IMR-90 (cell line): ENCODE measurements at regions not wholly inside any gene's neighbourhood (a gene's known extent, or its start where the extent isn't known, plus 50 kb on each side); places are given as distances from the start of the nearest gene placed in this dataset.

Source experiments
- ATAC-seq: fragments of 200-7000 bp; cut with Tn5 transposase; 2 replicates; pipeline ENCODE4 v1.9.1; 2020; ENCODE audit warnings: low read depth, mild to moderate bottlenecking, moderate library complexity
- BruUV-seq: library from RNA; stranded (reverse); fragments of 400-500 nt; replicated peaks from 2 replicates; lab custom pipeline; 2021; lab: Mats Ljungman, UMichigan
- CTCF ChIA-PET: fragments of 300-600 bp; formaldehyde crosslinking; extraction: SDS; loops from one replicate; lab custom pipeline; 2021; ENCODE audit warnings: antibody characterized with exemption; lab: Yijun Ruan, JAX
- POLR2A ChIA-PET: fragments of 300-600 bp; sonication (Branson Sonifier 250); formaldehyde crosslinking; loops from one replicate; lab custom pipeline; 2022; ENCODE audit warnings: antibody characterized with exemption; ENCODE audit not compliant: unreplicated experiment; lab: Charles Lee
- DNase-seq: peaks from one replicate; pipeline ENCODE4 v3.0.0; 2013
- H2AFZ ChIP-seq: replicated peaks from 2 replicates; pipeline ENCODE3; 2013; ENCODE audit warnings: low read length, mild to moderate bottlenecking; ENCODE audit not compliant: poor library complexity
- H2AK5ac ChIP-seq: 2 replicates; pipeline ENCODE4 v1.6.1; 2013; ENCODE audit warnings: low read depth, low read length, inconsistent platforms
- H2AK9ac ChIP-seq: replicated peaks from 2 replicates; pipeline ENCODE3; 2013; ENCODE audit warnings: mild to moderate bottlenecking, low read depth, low read length, moderate library complexity; ENCODE audit not compliant: poor library complexity
- H2BK120ac ChIP-seq: 2 replicates; pipeline ENCODE4 v1.6.1; 2013; ENCODE audit warnings: low read depth, low read length, inconsistent platforms
- H2BK15ac ChIP-seq: 3 replicates; pipeline ENCODE4 v1.6.1; 2013; ENCODE audit warnings: low read depth, low read length, inconsistent platforms
- H2BK20ac ChIP-seq: 2 replicates; pipeline ENCODE4 v1.6.1; 2013; ENCODE audit warnings: low read depth, mild to moderate bottlenecking, inconsistent platforms, low read length, moderate library complexity
- H2BK5ac ChIP-seq: 2 replicates; pipeline ENCODE4 v1.6.1; 2013; ENCODE audit warnings: mild to moderate bottlenecking, low read depth, low read length, inconsistent platforms; ENCODE audit not compliant: poor library complexity, severe bottlenecking
- H3K14ac ChIP-seq: replicated peaks from 2 replicates; pipeline ENCODE4 v1.6.1; 2013; ENCODE audit warnings: low read depth, low read length, inconsistent platforms
- H3K18ac ChIP-seq: 2 replicates; pipeline ENCODE4 v1.6.1; 2013; ENCODE audit warnings: low read depth, low read length, control low read depth
- H3K23ac ChIP-seq: 2 replicates; pipeline ENCODE4 v1.6.1; 2013; ENCODE audit warnings: low read depth, low read length, inconsistent platforms
- H3K27ac ChIP-seq: 2 replicates; pipeline ENCODE4 v1.5.1; 2013; ENCODE audit warnings: mild to moderate bottlenecking, control low read depth, low read length; ENCODE audit not compliant: insufficient read depth
- H3K27me3 ChIP-seq: 2 replicates; pipeline ENCODE4 v1.6.1; 2013; ENCODE audit warnings: low read length; ENCODE audit not compliant: control insufficient read depth, insufficient read depth
- H3K36me3 ChIP-seq: 2 replicates; pipeline ENCODE4 v1.6.1; 2013; ENCODE audit warnings: low read length, mixed read lengths; ENCODE audit not compliant: control insufficient read depth, insufficient read depth
- H3K4ac ChIP-seq: 2 replicates; pipeline ENCODE4 v1.6.1; 2013; ENCODE audit warnings: low read depth, low read length, inconsistent platforms
- H3K4me1 ChIP-seq: 2 replicates; pipeline ENCODE4 v1.6.1; 2013; ENCODE audit warnings: low read length, mixed read lengths; ENCODE audit not compliant: control insufficient read depth, insufficient read depth
- H3K4me2 ChIP-seq: 2 replicates; pipeline ENCODE4 v1.6.1; 2013; ENCODE audit warnings: low read depth, mild to moderate bottlenecking, control low read depth, low read length, moderate library complexity
- H3K4me3 ChIP-seq: 2 replicates; pipeline ENCODE4 v1.5.1; 2013; ENCODE audit warnings: low read depth, mild to moderate bottlenecking, control low read depth, low read length, moderate library complexity; ENCODE audit not compliant: insufficient read depth
- H3K56ac ChIP-seq: 2 replicates; pipeline ENCODE4 v1.6.1; 2013; ENCODE audit warnings: low read length, inconsistent platforms; ENCODE audit not compliant: insufficient read depth; ENCODE audit errors: extremely low read depth
- H3K79me1 ChIP-seq, 2 experiments: 2 replicates each; pipeline ENCODE4 v1.6.1; 2013; ENCODE audit warnings: low read length in 2 of 2, inconsistent platforms in 1 of 2, low read depth in 1 of 2
- H3K9ac ChIP-seq: 2 replicates; pipeline ENCODE4 v1.6.1; 2013; ENCODE audit warnings: low read depth, low read length, control low read depth
- H3K9me1 ChIP-seq: 2 replicates; pipeline ENCODE4 v1.6.1; 2013; ENCODE audit warnings: low read length, inconsistent platforms; ENCODE audit not compliant: insufficient read depth
- H3K9me3 ChIP-seq: 2 replicates; pipeline ENCODE4 v1.6.1; 2013; ENCODE audit warnings: low read length; ENCODE audit not compliant: control insufficient read depth, insufficient read depth
- H4K20me1 ChIP-seq: 2 replicates; pipeline ENCODE4 v1.6.1; 2013; ENCODE audit warnings: low read length, inconsistent platforms; ENCODE audit not compliant: insufficient read depth
- H4K5ac ChIP-seq: 2 replicates; pipeline ENCODE4 v1.6.1; 2013; ENCODE audit warnings: mild to moderate bottlenecking, low read depth, low read length, control low read depth
- H4K8ac ChIP-seq, 2 experiments: 2 replicates each; pipeline ENCODE4 v1.6.1; 2013; ENCODE audit warnings: low read depth in 2 of 2, low read length in 2 of 2, control low read depth in 1 of 2, inconsistent platforms in 1 of 2
- H4K91ac ChIP-seq: 2 replicates; pipeline ENCODE4 v1.6.1; 2013; ENCODE audit warnings: low read depth, low read length, inconsistent platforms; ENCODE audit not compliant: insufficient read depth
- BHLHE40 ChIP-seq: fragments of 150-350 bp; IDR thresholded peaks from 2 replicates; pipeline ENCODE4 v1.6.1; 2016; ENCODE audit warnings: mild to moderate bottlenecking, low read depth, low read length
- CEBPB ChIP-seq: IDR thresholded peaks from 2 replicates; pipeline ENCODE4 v1.6.1; 2012; ENCODE audit warnings: low read depth, low read length, improper control_type of control experiment
- FOS ChIP-seq: fragments of 150-350 bp; IDR thresholded peaks from 2 replicates; pipeline ENCODE4 v1.6.1; 2016; ENCODE audit warnings: low read depth, low read length
- MAZ ChIP-seq: IDR thresholded peaks from 2 replicates; pipeline ENCODE4 v1.6.1; 2012; ENCODE audit warnings: low read depth, mild to moderate bottlenecking, low read length, improper control_type of control experiment, moderate library complexity, borderline replicate concordance
- NFE2L2 ChIP-seq: fragments of 150-350 bp; IDR thresholded peaks from 2 replicates; pipeline ENCODE4 v1.6.1; 2016; ENCODE audit warnings: low read depth, mild to moderate bottlenecking, low read length
- RAD21 ChIP-seq: IDR thresholded peaks from 2 replicates; pipeline ENCODE4 v1.6.1; 2012; ENCODE audit warnings: low read length, improper control_type of control experiment
- RCOR1 ChIP-seq: IDR thresholded peaks from 2 replicates; pipeline ENCODE4 v1.6.1; 2012; ENCODE audit warnings: mild to moderate bottlenecking, low read length, improper control_type of control experiment; ENCODE audit not compliant: insufficient replicate concordance
- RFX5 ChIP-seq: IDR thresholded peaks from 2 replicates; pipeline ENCODE4 v1.8.0; 2012; ENCODE audit warnings: low read depth, mild to moderate bottlenecking, low read length, moderate library complexity
- WGBS, 2 experiments: methylation state at CpG; one replicate each; pipeline versions ENCODE4 v1.1.5 to v1.1.7; 2013; ENCODE audit warnings: missing lambda C conversion rate in 2 of 2; ENCODE audit not compliant: insufficient read length in 1 of 2; ENCODE audit errors: extremely low coverage in 2 of 2; 5-methylcytosine and 5-hydroxymethylcytosine counted together
- dilution Hi-C: fragments of 300-500 bp; cut with HindIII; formaldehyde crosslinking; loops from one replicate; pipeline ENCODE4 v1.14.3; 2018; ENCODE audit warnings: low sequenced_read_pairs; ENCODE audit not compliant: unreplicated experiment
- in situ Hi-C: fragments of 300-500 bp; cut with MboI; formaldehyde crosslinking; loops from 3 replicates; pipeline ENCODE4 v1.14.3; 2019; ENCODE audit warnings: low sequenced_read_pairs, inconsistent platforms, mixed read lengths
- intact Hi-C: fragments of 100-400 bp; cut with micrococcal nuclease; formaldehyde crosslinking; loops from 2 replicates; pipeline ENCODE4 v1.10.0; 2022
- TF ChIP-seq, protein P1 (sequence below): fragments of 150-350 bp; IDR thresholded peaks from 2 replicates; pipeline ENCODE4 v1.6.1; 2016; ENCODE audit warnings: low read depth, mild to moderate bottlenecking, low read length, moderate library complexity, borderline replicate concordance
- TF ChIP-seq, protein P2 (sequence below): conservative IDR thresholded peaks from 2 replicates; pipeline ENCODE4 v1.5.1; 2012; ENCODE audit warnings: mild to moderate bottlenecking, low read depth, low read length, improper control_type of control experiment

- Histone ChIP-seq H3K4ac (no peak overlapping the region), H2BK5ac (no peak overlapping the region), H2BK20ac (no peak overlapping the region), H3K4me1 (no peaks in the 10 kb centered on the region), H4K5ac (no peak overlapping the region), H3K4me3 (no peak overlapping the region), H3K27me3 (no peaks in the 10 kb centered on the region), H3K23ac (no peak overlapping the region), H3K14ac (no peak overlapping the region), H3K9me3 (peaks cover 4% of the 10 kb centered on the region; the same call in 1 of the 2 replicates), H2BK120ac (no peak overlapping the region), H2AK5ac (no peak overlapping the region), H3K4me2 (no peak overlapping the region), H3K56ac (no peak overlapping the region), H2AFZ (no peak overlapping the region), H3K36me3 (no peaks in the 10 kb centered on the region), H3K9ac (no peak overlapping the region), H4K20me1 (no peaks in the 10 kb centered on the region), H3K27ac (no peak overlapping the region), H2AK9ac (no peak overlapping the region), H3K9me1 (no peaks in the 10 kb centered on the region), H4K91ac (no peak overlapping the region), H3K79me1 (no peaks in the 10 kb centered on the region), H3K18ac (no peak overlapping the region), H2BK15ac (no peak overlapping the region), H4K8ac (no peak overlapping the region)
- ChIA-PET POLR2A (no interaction called here), CTCF (no interaction called here)
- dilution Hi-C loops, result no loop called here
- DNase-seq (no peak), ATAC-seq (no peak)
- intact Hi-C loops, result no loop called here
- no TSS peak for BruUV-seq
- WGBS, 2 experiments, result no CpG with 5 or more reads among the region's 2 CpGs
- TF ChIP-seq, protein P1, sequence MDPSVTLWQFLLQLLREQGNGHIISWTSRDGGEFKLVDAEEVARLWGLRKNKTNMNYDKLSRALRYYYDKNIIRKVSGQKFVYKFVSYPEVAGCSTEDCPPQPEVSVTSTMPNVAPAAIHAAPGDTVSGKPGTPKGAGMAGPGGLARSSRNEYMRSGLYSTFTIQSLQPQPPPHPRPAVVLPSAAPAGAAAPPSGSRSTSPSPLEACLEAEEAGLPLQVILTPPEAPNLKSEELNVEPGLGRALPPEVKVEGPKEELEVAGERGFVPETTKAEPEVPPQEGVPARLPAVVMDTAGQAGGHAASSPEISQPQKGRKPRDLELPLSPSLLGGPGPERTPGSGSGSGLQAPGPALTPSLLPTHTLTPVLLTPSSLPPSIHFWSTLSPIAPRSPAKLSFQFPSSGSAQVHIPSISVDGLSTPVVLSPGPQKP, result no peak
- TF ChIP-seq RFX5 (no peak), NFE2L2 (no peak), FOS (no peak), BHLHE40 (no peak), RAD21 (no peak), RCOR1 (no peak), CEBPB (no peak), MAZ (no peak)
- TF ChIP-seq, protein P2, sequence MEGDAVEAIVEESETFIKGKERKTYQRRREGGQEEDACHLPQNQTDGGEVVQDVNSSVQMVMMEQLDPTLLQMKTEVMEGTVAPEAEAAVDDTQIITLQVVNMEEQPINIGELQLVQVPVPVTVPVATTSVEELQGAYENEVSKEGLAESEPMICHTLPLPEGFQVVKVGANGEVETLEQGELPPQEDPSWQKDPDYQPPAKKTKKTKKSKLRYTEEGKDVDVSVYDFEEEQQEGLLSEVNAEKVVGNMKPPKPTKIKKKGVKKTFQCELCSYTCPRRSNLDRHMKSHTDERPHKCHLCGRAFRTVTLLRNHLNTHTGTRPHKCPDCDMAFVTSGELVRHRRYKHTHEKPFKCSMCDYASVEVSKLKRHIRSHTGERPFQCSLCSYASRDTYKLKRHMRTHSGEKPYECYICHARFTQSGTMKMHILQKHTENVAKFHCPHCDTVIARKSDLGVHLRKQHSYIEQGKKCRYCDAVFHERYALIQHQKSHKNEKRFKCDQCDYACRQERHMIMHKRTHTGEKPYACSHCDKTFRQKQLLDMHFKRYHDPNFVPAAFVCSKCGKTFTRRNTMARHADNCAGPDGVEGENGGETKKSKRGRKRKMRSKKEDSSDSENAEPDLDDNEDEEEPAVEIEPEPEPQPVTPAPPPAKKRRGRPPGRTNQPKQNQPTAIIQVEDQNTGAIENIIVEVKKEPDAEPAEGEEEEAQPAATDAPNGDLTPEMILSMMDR, result no peak
- in situ Hi-C loops, result no loop called here
These were observed 148.1 kb upstream of the RPRM start for GRCh38 chr2:153626676-153627075.
